Astrocyte (in vitro differentiated cells and primary cell): ENCODE measurements at regions not wholly inside any gene's neighbourhood (a gene's known extent, or its start where the extent isn't known, plus 50 kb on each side); places are given as distances from the start of the nearest gene placed in this dataset.

ENCODE experiments used
- EZH2 ChIP-seq: IDR thresholded peaks from 2 replicates; pipeline ENCODE4 v1.6.1; 2012; ENCODE audit warnings: mild to moderate bottlenecking, low read length, inconsistent platforms; ENCODE audit not compliant: insufficient read depth
- TF ChIP-seq, protein P1 (sequence below): IDR thresholded peaks from 2 replicates; pipeline ENCODE4 v1.5.1; 2011; ENCODE audit warnings: low read depth, mild to moderate bottlenecking, inconsistent platforms, low read length, moderate library complexity; ENCODE audit not compliant: insufficient read depth

- TF ChIP-seq, protein P1, sequence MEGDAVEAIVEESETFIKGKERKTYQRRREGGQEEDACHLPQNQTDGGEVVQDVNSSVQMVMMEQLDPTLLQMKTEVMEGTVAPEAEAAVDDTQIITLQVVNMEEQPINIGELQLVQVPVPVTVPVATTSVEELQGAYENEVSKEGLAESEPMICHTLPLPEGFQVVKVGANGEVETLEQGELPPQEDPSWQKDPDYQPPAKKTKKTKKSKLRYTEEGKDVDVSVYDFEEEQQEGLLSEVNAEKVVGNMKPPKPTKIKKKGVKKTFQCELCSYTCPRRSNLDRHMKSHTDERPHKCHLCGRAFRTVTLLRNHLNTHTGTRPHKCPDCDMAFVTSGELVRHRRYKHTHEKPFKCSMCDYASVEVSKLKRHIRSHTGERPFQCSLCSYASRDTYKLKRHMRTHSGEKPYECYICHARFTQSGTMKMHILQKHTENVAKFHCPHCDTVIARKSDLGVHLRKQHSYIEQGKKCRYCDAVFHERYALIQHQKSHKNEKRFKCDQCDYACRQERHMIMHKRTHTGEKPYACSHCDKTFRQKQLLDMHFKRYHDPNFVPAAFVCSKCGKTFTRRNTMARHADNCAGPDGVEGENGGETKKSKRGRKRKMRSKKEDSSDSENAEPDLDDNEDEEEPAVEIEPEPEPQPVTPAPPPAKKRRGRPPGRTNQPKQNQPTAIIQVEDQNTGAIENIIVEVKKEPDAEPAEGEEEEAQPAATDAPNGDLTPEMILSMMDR: no peak
- no peak for TF ChIP-seq EZH2
Measured at GRCh38 chr9:106482733-106483132, 380.2 kb upstream of the ZNF462 start.
